Fibroblast of mammary gland (primary cell): ENCODE measurements at regions not wholly inside any gene's neighbourhood (a gene's known extent, or its start where the extent isn't known, plus 50 kb on each side); places are given as distances from the start of the nearest gene placed in this dataset.

Source experiments
- DNase-seq: peaks from one replicate; pipeline ENCODE4 v3.0.0-alpha.2; 2010; ENCODE audit warnings: low read depth
- H3K4me3 ChIP-seq: 2 replicates; pipeline ENCODE4 v1.5.1; 2011; ENCODE audit warnings: low read depth, mild to moderate bottlenecking, low read length, moderate library complexity; ENCODE audit not compliant: control insufficient read depth
- CTCF ChIP-seq: conservative IDR thresholded peaks from 2 replicates; pipeline ENCODE4 v1.5.1; 2011; ENCODE audit warnings: low read depth, low read length, inconsistent platforms; ENCODE audit not compliant: control insufficient read depth, insufficient read depth

GRCh38 chr3:107921038-107921437 is 169.8 kb downstream of the CD47 start:
- no peak overlapping the region for H3K4me3 ChIP-seq
- TF ChIP-seq CTCF = no peak
- no peak for DNase-seq

- no peak overlapping the region for H3K4me3 ChIP-seq
- TF ChIP-seq CTCF = no peak
- DNase-seq = no peak
Measured at GRCh38 chr3:107920538-107920937, 170.3 kb downstream of the CD47 start.

GRCh38 chr3:107919239-107919638 is 171.6 kb downstream of the CD47 start:
- no peak for TF ChIP-seq CTCF
- no peak overlapping the region for H3K4me3 ChIP-seq

DNA sequence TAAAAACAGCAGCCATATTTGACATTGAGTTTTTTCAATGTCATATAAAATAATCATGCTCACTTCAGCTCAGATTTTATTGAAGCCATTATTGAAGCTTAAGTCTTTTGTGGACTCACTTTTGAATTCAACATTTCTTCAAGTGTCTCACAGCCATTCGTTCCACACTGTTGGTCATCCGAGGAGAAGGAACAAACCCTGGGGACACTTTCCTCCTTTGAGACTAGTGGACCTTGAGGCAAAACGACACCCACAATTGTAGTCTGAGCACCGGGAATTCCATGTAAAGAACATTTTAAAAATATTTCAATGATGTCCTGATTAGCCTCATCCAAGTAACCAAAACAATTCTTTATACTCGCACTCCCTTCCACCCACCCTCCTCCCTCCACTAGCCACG is 174.7 kb downstream of the CD47 start:
- DNase-seq = no peak
- H3K4me3 ChIP-seq = no peak overlapping the region
- TF ChIP-seq CTCF = no peak

More at GRCh38 chr3:107919239-107919638, 171.6 kb downstream of the CD47 start:
- DNase-seq = no peak

GRCh38 chr3:107915706-107916105 is 175.1 kb downstream of the CD47 start:
- H3K4me3 ChIP-seq = no peak overlapping the region
- TF ChIP-seq CTCF = no peak
- DNase-seq = no peak

DNA sequence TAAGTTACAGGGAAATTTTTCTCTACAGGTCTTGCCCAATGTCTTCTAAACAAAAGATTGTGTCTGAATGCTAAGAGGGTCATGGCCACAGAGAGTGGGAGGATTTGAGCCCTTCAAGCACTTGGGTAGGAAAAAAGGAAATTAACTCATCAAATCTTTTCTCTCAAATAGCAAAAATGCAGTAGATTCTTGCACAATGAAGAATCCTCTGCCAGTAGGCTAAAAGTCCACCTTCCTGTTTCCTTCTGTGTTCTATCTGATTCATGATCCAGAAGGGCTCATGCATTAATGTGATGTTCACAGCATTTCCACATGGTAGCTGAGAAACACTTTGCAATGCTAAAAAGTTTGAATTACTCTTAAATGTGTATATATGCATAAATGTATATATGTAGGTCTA is 177.1 kb downstream of the CD47 start:
- H3K4me3 ChIP-seq = no peak overlapping the region
- peak; percentile 77 for DNase-seq
- TF ChIP-seq CTCF = no peak

DNA sequence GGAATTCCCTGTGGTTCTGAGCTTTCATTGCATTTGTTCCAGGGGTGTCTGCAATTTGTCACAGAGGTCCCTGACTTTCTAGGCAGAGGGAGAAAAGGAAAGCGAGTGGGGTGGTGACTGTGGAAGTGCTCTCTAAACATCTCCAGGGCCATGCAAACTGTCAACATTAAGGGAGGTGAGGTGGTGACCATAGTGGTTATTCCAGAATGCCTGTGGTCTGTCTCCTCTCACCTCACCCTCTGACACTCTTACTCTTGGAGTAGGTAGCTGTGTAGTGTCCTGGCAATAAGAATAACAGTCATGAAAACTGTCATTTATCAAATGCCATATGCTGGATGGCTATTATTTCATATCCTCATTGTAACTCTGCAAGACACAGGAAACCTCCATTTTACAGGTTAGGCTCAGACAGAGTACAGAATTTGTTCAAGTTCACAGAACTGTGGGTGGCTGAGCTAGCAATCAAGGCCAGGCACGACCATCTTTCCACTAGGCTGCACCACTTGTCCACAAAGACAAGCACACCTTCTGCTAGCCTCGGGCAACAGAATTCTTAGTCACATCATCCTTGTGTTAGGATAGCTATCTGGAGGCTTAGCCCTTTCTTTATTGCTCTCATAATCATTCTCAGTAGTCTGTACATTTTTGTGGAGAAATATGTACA is 179.4 kb downstream of the CD47 start:
- no peak overlapping the region for H3K4me3 ChIP-seq
- DNase-seq = no peak
- no peak for TF ChIP-seq CTCF
